ENCODE measurements at regions not wholly inside any gene's neighbourhood (a gene's known extent, or its start where the extent isn't known, plus 50 kb on each side); places are given as distances from the start of the nearest gene placed in this dataset.

DNA sequence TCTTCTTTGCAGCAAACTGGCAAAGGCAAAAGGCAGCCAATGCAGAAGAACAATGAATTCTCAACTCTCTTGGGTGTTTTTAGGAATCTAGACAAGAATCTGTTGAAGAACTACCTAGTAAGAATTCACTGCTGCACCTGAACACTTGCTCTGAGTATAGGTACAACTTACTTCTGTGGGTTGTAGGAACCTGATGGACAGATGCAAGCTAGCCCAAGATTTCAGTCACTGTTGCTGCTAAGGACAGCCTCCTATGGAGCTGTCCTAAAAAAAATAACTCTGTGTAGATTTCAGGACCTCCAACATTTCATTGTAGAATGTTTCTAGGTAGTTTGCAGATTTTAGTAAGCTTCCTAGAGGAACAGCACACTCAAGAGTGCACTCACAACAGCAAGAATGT is 363.5 kb downstream of the CBLN2 start:
- DNase-seq: no peak

DNA sequence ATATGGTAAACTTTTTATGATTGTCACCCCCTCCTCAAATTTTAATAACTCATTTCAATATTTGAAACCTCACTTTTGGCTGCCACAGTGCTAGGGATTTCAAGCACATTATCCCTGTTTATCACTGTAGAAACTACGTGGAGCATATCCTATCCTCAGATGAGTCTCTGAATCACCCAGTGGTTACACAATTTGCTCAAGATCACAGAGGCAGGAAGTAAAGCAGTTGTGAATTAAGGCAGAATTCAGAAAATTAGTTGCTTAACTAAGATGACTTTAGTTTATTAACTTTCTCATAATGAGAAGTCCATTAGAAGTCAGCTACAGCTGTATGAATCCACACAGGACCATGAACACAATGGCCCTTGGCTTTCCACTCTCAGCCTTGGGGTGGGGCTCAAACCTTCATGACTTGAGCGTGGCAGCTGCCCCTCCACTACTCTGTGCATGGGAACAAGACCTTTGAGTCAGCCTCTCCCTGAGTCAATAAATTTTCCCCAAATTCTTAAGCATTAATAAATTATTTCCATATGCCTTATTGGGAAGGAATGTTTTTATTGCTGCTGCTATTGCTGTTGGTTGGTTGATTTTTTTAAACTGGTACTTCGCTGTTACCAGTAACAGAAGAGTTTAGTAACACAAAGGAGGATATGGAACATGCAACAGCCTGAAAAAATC is 369.0 kb downstream of the CBLN2 start:
- no peak for DNase-seq

DNA sequence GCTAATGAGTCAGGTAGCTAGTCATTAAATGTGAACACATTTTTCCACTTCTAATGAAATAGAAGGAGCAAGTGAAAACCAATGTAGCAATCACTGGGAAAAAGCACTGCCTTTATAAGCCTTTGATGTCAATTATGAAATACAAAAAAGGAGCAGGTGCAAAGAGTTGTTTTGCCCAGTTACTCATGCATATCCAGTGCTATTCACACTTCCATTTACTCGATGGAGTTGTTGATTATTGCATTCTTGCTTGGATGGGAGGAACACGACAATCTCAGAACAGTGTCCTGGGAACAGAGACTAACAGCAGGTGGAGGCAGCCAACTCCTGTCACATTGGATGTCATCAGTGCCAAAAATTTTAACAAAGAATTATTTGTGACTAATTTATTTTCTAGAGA is 372.5 kb downstream of the CBLN2 start:
- DNase-seq: no peak

GRCh38 chr18:72161691-72162090 is 382.5 kb downstream of the CBLN2 start:
- no peak for DNase-seq

DNA sequence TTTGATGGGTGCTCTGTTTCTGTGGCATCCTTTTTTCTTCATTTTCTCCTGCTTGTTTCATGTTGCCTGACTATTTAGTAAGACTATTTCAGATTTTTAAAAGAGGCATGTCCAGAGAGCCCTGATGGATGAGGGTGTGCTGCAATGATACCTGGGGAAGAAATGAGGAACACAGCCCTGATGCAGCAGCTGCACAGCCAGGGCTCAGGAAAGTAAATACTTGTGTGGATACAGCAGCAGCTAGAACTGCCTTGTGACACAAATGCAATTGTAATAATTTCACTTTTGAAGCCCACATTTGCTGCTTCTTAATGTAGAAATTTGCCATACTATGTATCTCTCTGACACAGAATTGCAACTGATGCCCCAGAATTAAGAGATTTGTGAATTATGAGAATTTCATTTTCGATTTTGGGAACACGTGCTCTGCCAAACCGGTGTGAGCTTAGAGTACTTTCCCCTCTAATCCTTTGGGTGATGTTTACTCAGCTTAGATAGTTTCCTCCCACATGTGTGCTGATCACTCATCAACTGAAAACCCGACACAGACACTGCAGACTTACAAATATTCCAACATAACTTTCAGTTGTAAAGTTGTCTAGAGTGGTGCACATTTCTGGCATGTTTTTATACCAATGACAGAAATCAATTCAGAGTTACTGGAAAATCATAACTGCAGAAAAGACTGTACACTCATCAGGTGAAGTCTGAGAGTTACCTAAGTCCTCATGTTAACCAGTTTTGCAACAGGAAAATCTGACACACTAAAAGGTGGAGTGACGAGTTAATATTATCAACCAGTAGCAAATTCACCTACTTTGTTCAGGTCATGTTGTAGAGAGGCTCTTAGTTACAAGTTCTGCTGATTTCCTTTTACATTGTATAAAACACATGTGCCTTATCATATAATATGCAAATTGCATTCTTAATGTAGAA is 383.4 kb downstream of the CBLN2 start:
- DNase-seq: no peak

GRCh38 chr18:72155327-72155726 is 388.8 kb downstream of the CBLN2 start:
- DNase-seq: no peak

GRCh38 chr18:72154926-72155325 is 389.2 kb downstream of the CBLN2 start:
- no peak for DNase-seq

DNA sequence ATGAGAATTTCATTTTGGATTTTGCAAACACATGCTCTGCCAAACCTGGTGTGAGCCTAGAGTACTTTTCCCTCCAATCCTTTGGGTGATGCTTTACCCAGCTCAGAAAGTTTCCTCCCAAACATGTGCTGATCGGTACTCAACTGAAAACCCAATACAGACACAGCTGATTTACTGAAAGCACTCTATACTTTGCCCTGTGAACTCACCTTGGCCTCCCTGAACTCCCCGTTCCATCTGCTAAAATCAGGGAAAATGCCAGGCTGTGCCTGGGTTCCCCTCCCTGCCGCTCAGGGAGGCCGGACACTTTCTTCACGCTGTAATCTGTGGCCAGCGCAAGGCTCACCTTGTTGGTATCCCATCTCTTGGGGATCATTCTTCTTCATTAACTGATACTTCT is 391.2 kb downstream of the CBLN2 start:
- DNase-seq: no peak

DNA sequence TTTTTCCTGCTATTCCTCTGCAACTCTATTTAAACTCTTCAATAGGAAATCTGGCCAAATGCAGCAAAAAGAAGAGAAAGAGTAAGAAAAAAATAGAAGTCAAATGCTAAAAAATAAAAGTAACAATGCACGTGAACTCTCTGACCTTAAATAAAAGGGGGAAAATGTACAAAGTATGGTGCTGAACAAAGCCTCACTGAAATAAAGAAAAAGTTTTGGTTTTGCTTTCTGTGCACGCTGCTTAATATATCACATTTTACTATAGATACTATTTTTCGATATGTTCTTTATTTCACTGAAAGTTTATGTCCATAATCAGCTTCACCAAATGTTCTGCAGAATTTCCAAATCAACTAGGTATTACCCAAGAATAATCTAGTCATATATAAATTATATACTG is 396.3 kb downstream of the CBLN2 start:
- DNase-seq: no peak

GRCh38 chr18:72140007-72140406 is 404.1 kb downstream of the CBLN2 start:
- no peak for DNase-seq

- DNase-seq: no peak
Measured at GRCh38 chr18:72128649-72129048, 415.5 kb downstream of the CBLN2 start.

GRCh38 chr18:72122103-72122502 is 422.0 kb downstream of the CBLN2 start:
- DNase-seq: no peak

DNA sequence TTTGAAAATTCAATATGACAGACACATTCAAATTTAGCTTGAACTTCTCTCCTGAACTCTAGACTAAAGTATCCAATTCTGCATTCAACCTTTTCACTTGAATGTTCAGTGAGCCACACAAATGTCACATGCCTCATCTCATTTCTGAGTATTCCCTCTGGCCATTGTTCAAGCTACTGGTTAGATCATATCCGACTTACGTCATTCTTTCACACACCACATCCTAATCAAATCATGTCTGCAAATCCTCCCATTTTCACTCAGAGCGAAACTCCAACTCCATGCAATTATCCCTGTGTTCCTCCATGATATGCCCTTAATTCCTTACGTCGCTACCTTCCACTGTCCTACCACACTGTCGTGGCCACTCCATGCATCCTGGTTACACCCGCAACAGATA is 425.1 kb downstream of the CBLN2 start:
- no peak for DNase-seq

GRCh38 chr18:72114801-72115594 is 429.1 kb downstream of the CBLN2 start:
- peak; percentile 5 for DNase-seq

DNA sequence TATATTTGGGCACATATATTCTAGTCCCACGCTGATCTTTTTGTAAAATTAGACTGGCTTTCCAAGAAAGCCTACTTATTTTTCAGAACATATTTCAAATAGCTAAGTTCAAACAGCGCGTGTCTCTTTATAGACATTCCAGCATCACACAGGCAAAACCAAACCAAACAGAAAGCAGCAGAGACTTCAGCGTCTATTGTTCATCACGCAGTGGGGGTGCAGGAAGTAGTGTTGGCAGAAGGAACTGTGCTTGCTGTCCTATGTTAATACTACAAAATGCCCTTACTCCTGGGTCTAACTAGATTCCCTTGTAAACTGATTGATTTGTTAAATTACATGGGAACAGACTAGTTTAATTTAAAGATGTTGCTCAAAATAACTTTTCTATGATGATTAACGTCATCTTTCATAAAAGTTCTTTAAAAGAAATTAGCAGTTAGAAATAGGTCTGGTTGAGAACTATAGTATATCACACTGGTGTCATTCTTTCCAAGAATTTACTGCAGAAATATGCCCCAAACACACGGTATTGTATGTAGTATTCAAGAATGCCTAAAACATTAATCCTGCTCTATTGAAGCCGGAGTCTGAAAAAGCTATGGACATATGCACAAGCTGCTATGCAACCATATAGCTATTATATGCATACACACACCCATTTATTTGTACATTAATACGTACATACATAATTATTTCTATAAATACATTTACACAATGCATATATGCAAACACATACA is 436.3 kb downstream of the CBLN2 start:
- no peak for DNase-seq

DNA sequence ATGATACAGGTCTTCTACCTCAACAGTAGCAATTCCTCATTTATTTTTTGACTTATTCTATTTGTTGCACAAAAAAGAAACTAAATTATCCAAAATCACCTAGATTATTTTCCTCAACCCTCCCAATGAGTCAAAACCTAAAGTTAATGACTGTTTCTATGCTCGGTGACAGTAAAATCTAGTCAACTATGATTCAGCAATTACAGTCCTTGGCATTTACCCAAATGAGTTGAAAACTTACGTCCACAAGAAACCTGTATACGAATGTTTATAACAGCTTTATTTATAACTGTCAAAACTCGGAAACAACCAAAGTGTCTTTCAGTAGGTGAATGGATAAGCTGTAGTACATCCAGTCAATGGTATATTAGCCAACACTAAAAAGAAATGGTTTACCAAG is 439.3 kb downstream of the CBLN2 start:
- no peak for DNase-seq

DNA sequence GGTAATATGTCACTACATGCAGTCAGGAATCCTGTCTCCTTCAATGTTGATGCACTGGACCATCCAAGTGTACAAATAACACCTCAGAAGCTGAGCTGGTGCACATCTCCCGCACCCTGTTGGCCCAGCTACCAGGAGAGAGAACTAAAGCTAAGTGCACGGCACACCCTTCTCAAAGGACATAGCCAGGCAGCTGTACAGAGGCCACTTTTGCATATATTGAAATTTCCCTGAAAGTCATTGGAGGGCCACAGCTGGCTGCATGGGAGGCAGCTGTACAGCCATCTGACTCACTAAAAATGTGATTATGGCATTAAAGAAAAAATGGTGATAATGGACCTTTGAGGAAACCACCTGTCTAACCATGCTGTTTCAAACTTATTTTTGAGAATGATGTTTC is 441.7 kb downstream of the CBLN2 start:
- DNase-seq: no peak

GRCh38 chr18:72100465-72101004 is 443.6 kb downstream of the CBLN2 start:
- DNase-seq: no peak

DNA sequence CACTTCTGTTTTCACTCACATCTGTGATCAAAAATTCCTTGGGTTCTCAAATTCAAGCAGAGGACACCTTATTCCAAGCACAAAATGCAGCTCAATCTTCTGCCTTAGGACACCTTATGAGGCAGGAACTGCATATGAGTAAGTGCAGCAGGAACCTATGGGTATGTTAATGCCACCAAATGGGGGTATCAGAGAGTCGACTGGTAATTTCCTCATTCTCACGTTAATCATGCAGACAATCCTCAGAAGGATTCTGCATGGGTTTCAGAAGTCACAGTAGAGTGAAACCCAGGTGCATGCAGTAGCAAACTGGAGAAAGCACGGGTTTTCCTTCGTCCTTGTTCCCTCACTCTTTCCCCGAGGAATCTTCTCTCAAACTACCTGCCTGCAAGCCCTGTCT is 452.8 kb downstream of the CBLN2 start:
- no peak for DNase-seq

- DNase-seq: no peak
Measured at GRCh38 chr18:72089432-72089831, 454.7 kb downstream of the CBLN2 start.

DNA sequence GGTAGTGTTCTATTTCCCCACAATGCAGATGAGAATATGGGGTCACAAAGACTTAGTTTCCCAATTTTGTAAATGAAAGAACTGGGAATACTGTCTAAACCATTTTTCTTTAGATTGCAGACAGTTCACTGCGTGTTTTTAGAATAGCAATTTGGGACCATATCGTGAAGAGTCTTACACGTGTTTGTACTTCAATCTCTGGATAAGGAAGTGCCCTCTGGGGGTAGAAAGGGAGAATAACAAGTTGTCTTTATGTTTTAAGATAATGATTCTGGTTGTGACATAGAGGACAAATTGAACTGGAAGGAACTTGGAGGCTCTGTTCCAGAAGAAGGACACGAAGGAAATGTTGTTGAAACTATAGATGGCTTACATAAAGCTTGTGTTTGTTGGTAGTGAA is 457.7 kb downstream of the CBLN2 start:
- no peak for DNase-seq

- DNase-seq: no peak
Measured at GRCh38 chr18:72075040-72075439, 469.1 kb downstream of the CBLN2 start.

DNA sequence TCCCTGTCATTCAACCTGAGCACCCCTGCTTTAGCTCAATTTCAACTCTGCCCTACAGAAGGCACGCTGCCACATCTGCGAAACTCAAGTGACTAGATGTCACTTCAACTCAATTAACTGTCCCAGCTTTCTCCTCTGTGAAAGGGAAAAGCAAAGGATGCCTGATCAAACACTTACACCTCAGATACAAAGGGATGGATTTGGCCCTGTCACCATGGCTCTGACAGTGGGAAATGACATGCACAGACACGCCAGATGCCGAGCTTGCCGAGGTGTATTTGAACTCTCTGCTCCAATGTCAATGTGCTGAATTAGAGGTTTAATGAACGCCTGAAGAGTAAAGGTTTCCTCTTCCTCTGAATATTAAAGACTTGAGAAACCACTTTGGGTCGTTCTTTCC is 481.1 kb downstream of the CBLN2 start:
- no peak for DNase-seq

All from NCI-H226 (cell line).